Natural killer cell treated with Interleukin-12 subunit alpha and Interleukin-12 subunit beta and Interleukin-15 and Interleukin-18, amount 100 ng/mL, for 72 hours (primary cell): ENCODE measurements at regions not wholly inside any gene's neighbourhood (a gene's known extent, or its start where the extent isn't known, plus 50 kb on each side); places are given as distances from the start of the nearest gene placed in this dataset.
A peak's percentile ranks its signal among the peaks of the same experiment; 100 is the strongest.

ENCODE experiments used
- ATAC-seq, 2 donors: fragments of 150-1000 bp; cut with Tn5 transposase in 1 of 2; sonication (Bioruptor Pico), chemical (Tn5 transposase) in 1 of 2; 2 replicates each; pipeline ENCODE4 v1.10.0; 2021
- DNase-seq: peaks from one replicate; pipeline ENCODE4 v3.0.0; 2022; ENCODE audit warnings: low spot score
- H3K27ac Mint-ChIP-seq, 2 donors: 1 replicate in 1 of 2; 2 replicates in 1 of 2; pipeline ENCODE4 v1.8.0; 2022; ENCODE audit warnings: mixed read lengths in 2 of 2, mild to moderate bottlenecking in 1 of 2, moderate library complexity in 1 of 2
- H3K27me3 Mint-ChIP-seq, 2 donors: 1 replicate in 1 of 2; 2 replicates in 1 of 2; pipeline ENCODE4 v1.8.0; 2022; ENCODE audit warnings: mixed read lengths in 2 of 2
- H3K36me3 Mint-ChIP-seq: one replicate; pipeline ENCODE4 v1.8.0; 2022; ENCODE audit warnings: mixed read lengths
- H3K4me1 Mint-ChIP-seq, 2 donors: 1 replicate in 1 of 2; 2 replicates in 1 of 2; pipeline ENCODE4 v1.8.0; 2022; ENCODE audit warnings: low read depth in 2 of 2, mixed read lengths in 2 of 2, mild to moderate bottlenecking in 1 of 2
- H3K4me3 Mint-ChIP-seq: one replicate; pipeline ENCODE4 v1.8.0; 2022; ENCODE audit warnings: mixed read lengths
- H3K9me3 Mint-ChIP-seq: 2 replicates; pipeline ENCODE4 v1.8.0; 2022; ENCODE audit warnings: mixed read lengths

DNA sequence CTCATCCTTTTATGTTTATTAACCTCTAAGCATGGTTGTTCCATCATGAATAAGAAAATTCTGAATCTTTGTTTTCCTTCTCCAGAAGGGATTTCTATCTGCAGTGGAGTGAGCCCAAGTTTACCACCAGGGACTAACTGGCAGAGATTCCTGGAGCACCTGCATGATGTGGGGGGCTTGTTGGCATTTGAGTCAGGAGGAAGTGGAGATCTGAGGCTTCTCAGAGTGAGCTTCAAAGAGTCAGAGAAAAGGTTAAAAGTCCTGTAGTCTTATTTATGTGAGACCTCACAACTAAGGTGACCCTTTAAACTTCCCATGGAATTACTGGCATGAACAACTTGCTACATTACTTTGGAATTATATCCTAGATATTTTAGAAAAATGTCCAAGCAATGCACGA is 138.1 kb upstream of the SLC24A3 start:
- H3K27ac Mint-ChIP-seq = peak overlapping the region; percentile 3 to 40
- peaks cover 0 to 2% of the 10 kb centered on the region in 2 donors for H3K27me3 Mint-ChIP-seq
- no peaks in the 10 kb centered on the region for H3K9me3 Mint-ChIP-seq
- peak overlapping the region; percentile 45 for H3K4me3 Mint-ChIP-seq
- H3K4me1 Mint-ChIP-seq = peaks cover 18 to 21% of the 10 kb centered on the region in 2 donors
- DNase-seq (no peak), ATAC-seq (no peak)
- no peaks in the 10 kb centered on the region for H3K36me3 Mint-ChIP-seq

- Mint-ChIP-seq H3K4me3 (peak overlapping the region; percentile 45), H3K27me3 (peaks cover 0 to 2% of the 10 kb centered on the region in 2 donors), H3K9me3 (no peaks in the 10 kb centered on the region), H3K4me1 (peaks cover 18 to 21% of the 10 kb centered on the region in 2 donors), H3K36me3 (no peaks in the 10 kb centered on the region), H3K27ac (peak overlapping the region; percentile 3 to 40)
- DNase-seq (peak; percentile 71), ATAC-seq (peak; percentile 86 to 93)
These were observed 137.5 kb upstream of the SLC24A3 start for GRCh38 chr20:19074828-19075516.

- no peaks in the 10 kb centered on the region for H3K9me3 Mint-ChIP-seq
- no peak for ATAC-seq
- no peak overlapping the region for H3K4me3 Mint-ChIP-seq
- DNase-seq = no peak
- H3K27ac Mint-ChIP-seq = peak overlapping the region in 1 of 2 donors; percentile 5
- H3K36me3 Mint-ChIP-seq = no peaks in the 10 kb centered on the region
- peaks cover 2 to 7% of the 10 kb centered on the region in 2 donors for H3K27me3 Mint-ChIP-seq
- peaks cover 18% of the 10 kb centered on the region in 2 donors for H3K4me1 Mint-ChIP-seq
These were observed 134.8 kb upstream of the SLC24A3 start for GRCh38 chr20:19077370-19078220.

GRCh38 chr20:19078448-19079373 is 133.7 kb upstream of the SLC24A3 start:
- Mint-ChIP-seq H3K4me1 (peaks cover 18% of the 10 kb centered on the region in 2 donors), H3K27ac (no peak overlapping the region), H3K4me3 (no peak overlapping the region), H3K36me3 (no peaks in the 10 kb centered on the region), H3K27me3 (peaks cover 2 to 7% of the 10 kb centered on the region in 2 donors), H3K9me3 (no peaks in the 10 kb centered on the region)
- DNase-seq (no peak), ATAC-seq (no peak)

DNA sequence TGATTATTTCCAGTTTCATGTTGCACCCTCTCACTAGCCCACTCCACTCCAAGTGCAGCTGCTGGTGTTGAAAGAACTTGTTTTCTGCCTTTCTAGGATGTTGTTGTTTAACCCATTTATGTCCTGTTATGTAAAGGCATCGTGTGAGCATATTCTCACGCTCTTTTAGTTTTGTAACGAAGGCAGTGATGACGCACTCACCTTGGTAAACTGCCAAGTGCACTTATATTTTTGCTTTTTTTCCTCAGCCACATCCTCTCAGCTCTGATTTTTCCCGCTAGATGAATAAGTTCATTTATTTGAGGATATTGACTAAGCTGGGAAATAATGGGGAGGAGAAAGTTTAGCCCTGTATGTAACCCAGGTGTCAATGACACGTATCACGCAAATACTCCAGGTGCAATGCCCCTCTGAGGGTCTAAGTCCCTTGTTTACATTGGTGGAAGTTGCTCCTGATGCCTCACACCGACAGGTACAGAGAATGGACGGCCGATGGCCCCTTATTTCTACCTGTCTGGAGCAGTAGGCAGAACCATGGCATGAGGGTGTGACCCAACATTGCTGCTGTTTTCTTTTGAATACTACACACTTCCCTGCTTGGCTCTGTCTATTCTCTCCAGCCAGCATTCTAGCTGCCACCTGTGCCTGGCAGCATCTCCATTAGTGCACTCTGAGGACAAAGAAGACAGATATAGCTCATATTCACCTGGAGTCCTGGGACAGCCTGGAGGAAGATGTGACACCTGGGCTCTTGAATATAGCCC is 132.7 kb upstream of the SLC24A3 start:
- ATAC-seq = no peak
- H3K4me1 Mint-ChIP-seq = peaks cover 12% of the 10 kb centered on the region in 2 donors
- H3K4me3 Mint-ChIP-seq = no peak overlapping the region

GRCh38 chr20:19081937-19082336 is 130.5 kb upstream of the SLC24A3 start:
- Mint-ChIP-seq H3K4me3 (no peak overlapping the region), H3K4me1 (peaks cover 0 to 4% of the 10 kb centered on the region in 2 donors), H3K27me3 (peaks cover 2 to 7% of the 10 kb centered on the region in 2 donors), H3K36me3 (no peaks in the 10 kb centered on the region), H3K27ac (no peak overlapping the region), H3K9me3 (no peaks in the 10 kb centered on the region)
- DNase-seq (no peak), ATAC-seq (no peak)

More for the DNA sequence above, 132.7 kb upstream of the SLC24A3 start:
- no peak for DNase-seq
- Mint-ChIP-seq H3K27me3 (peaks cover 2 to 7% of the 10 kb centered on the region in 2 donors), H3K9me3 (no peaks in the 10 kb centered on the region), H3K27ac (no peak overlapping the region), H3K36me3 (no peaks in the 10 kb centered on the region)

GRCh38 chr20:19083136-19083621 is 129.3 kb upstream of the SLC24A3 start:
- ATAC-seq = no peak
- no peak for DNase-seq
- Mint-ChIP-seq H3K27ac (no peak overlapping the region), H3K4me3 (no peak overlapping the region), H3K36me3 (no peaks in the 10 kb centered on the region), H3K27me3 (peaks cover 2 to 7% of the 10 kb centered on the region in 2 donors), H3K9me3 (no peaks in the 10 kb centered on the region), H3K4me1 (no peaks in the 10 kb centered on the region)

DNA sequence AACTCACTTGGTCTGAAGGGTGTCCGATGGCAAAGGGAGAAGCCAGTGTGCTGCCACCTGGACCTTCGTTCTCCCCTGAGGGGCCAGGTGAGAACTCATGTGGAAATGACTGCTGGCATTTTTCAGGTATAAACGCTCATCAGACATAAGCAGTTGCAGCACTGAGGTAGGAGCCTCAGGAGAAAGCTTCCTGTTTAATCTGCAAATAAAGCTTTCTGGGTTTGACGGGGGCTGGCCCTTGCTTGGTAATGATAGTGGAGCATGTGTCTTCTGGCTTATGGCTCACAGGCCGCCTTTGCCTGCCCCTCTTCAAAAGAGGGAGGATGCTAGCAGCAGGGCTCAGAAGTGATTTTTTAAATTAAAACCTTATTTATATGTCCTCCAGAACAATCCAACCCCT is 122.1 kb upstream of the SLC24A3 start:
- ATAC-seq (no peak), DNase-seq (no peak)
- Mint-ChIP-seq H3K36me3 (no peaks in the 10 kb centered on the region), H3K4me3 (no peak overlapping the region), H3K27ac (no peak overlapping the region), H3K4me1 (no peaks in the 10 kb centered on the region), H3K27me3 (no peaks in the 10 kb centered on the region), H3K9me3 (no peaks in the 10 kb centered on the region)

GRCh38 chr20:19094959-19095541 is 117.4 kb upstream of the SLC24A3 start:
- peaks cover 0 to 14% of the 10 kb centered on the region in 2 donors for H3K4me1 Mint-ChIP-seq
- DNase-seq (no peak), ATAC-seq (no peak)
- H3K9me3 Mint-ChIP-seq = no peaks in the 10 kb centered on the region
- H3K4me3 Mint-ChIP-seq = no peak overlapping the region
- H3K36me3 Mint-ChIP-seq = no peaks in the 10 kb centered on the region
- no peak overlapping the region for H3K27ac Mint-ChIP-seq
- no peaks in the 10 kb centered on the region for H3K27me3 Mint-ChIP-seq

DNA sequence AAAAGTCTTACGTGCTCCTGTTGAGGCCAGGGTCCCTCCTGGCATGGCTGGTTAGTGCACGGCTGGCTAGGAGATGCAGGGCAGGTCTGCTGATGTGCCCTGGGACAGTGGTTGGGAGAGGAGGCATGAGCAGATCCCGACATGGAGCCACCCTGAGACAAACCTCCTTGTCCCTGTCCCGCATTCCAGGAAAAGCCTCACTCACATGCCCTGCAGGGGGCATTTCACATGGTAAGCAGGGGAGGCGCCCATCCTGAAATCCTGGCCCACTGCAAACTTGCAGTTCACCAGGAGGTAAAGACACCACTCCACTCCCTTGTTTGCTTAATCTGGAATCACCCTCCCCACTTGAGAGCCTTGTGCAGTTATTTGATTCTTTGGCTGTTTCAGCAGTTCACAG is 116.7 kb upstream of the SLC24A3 start:
- no peak for DNase-seq
- no peaks in the 10 kb centered on the region for H3K36me3 Mint-ChIP-seq
- peaks cover 0 to 14% of the 10 kb centered on the region in 2 donors for H3K4me1 Mint-ChIP-seq

GRCh38 chr20:19096843-19097242 is 115.6 kb upstream of the SLC24A3 start:
- no peak for DNase-seq
- Mint-ChIP-seq H3K27me3 (no peaks in the 10 kb centered on the region), H3K4me1 (peaks cover 0 to 14% of the 10 kb centered on the region in 2 donors), H3K36me3 (no peaks in the 10 kb centered on the region), H3K4me3 (no peak overlapping the region), H3K27ac (no peak overlapping the region), H3K9me3 (no peaks in the 10 kb centered on the region)
- no peak for ATAC-seq

More for the DNA sequence above, 116.7 kb upstream of the SLC24A3 start:
- Mint-ChIP-seq H3K27me3 (no peaks in the 10 kb centered on the region), H3K4me3 (no peak overlapping the region), H3K9me3 (no peaks in the 10 kb centered on the region), H3K27ac (no peak overlapping the region)
- no peak for ATAC-seq

GRCh38 chr20:19098117-19098516 is 114.3 kb upstream of the SLC24A3 start:
- peaks cover 0 to 14% of the 10 kb centered on the region in 2 donors for H3K4me1 Mint-ChIP-seq
- no peaks in the 10 kb centered on the region for H3K27me3 Mint-ChIP-seq
- H3K27ac Mint-ChIP-seq = no peak overlapping the region
- no peaks in the 10 kb centered on the region for H3K9me3 Mint-ChIP-seq
- H3K36me3 Mint-ChIP-seq = no peaks in the 10 kb centered on the region
- ATAC-seq = no peak
- no peak for DNase-seq
- H3K4me3 Mint-ChIP-seq = no peak overlapping the region
